ENCODE measurements at regions not wholly inside any gene's neighbourhood (a gene's known extent, or its start where the extent isn't known, plus 50 kb on each side); places are given as distances from the start of the nearest gene placed in this dataset.

GRCh38 chr9:89967527-89967926 is 362.7 kb downstream of the GADD45G start:
- no peak for TF ChIP-seq FOXM1 (IDR thresholded peaks at IDR 0.05; ENCODE audit: borderline replicate concordance, low read depth)
- no peak for TF ChIP-seq NFIC (IDR thresholded peaks at IDR 0.05)
- no peak for TF ChIP-seq YY1 (IDR thresholded peaks at IDR 0.05; ENCODE audit: low read depth)
- TF ChIP-seq MAX (IDR thresholded peaks at IDR 0.05), result no peak
- no peak for TF ChIP-seq TAF1 (IDR thresholded peaks at IDR 0.05; ENCODE audit: low read depth)
- no peak for TF ChIP-seq ZBTB7A (IDR thresholded peaks at IDR 0.05; ENCODE audit: low read depth)
- TF ChIP-seq TCF12 (IDR thresholded peaks at IDR 0.05; ENCODE audit: low read depth), result no peak
- no peak for TF ChIP-seq CEBPB (IDR thresholded peaks at IDR 0.05)
- TF ChIP-seq TEAD4 (IDR thresholded peaks at IDR 0.05), result no peak
- no peak for TF ChIP-seq RAD21 (IDR thresholded peaks at IDR 0.05; ENCODE audit: low read depth)
- no peak for TF ChIP-seq EGR1 (IDR thresholded peaks at IDR 0.05)
- TF ChIP-seq CREB1 (IDR thresholded peaks at IDR 0.05; ENCODE audit: low read depth), result no peak

DNA sequence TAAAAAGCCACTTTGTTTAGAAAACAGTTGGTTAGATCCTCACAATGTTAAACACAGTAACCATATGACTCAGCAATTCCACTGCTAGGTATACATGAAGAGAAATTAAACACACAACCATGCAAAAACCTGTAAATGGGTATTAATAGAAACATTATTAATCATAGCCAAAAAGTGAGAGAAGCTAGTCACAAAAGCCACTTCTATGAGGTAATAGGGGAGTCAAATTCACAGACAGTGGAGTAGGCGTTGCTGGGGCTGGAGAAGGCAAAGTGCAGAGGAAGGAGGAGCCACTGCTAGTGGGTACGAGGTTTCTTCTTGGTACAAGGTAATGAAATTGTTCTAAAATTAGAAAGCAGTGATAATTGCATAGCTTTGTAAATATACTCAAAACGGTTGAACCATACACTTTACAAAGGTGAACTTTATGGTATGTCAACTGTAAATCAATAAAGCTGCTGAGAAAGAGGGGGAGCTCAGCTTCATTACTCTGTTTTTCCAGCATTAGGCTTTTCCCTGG is 364.4 kb downstream of the GADD45G start:
- TF ChIP-seq TEAD4 (IDR thresholded peaks at IDR 0.05), result no peak
- TF ChIP-seq NFIC (IDR thresholded peaks at IDR 0.05), result no peak
- no peak for TF ChIP-seq REST (IDR thresholded peaks at IDR 0.05; ENCODE audit: low read depth)

GRCh38 chr9:89969881-89970639 is 365.2 kb downstream of the GADD45G start:
- TF ChIP-seq TEAD4 (IDR thresholded peaks at IDR 0.05) (no peak), CREB1 (IDR thresholded peaks at IDR 0.05; ENCODE audit: low read depth) (no peak), EP300 (IDR thresholded peaks at IDR 0.05; ENCODE audit: borderline replicate concordance) (no peak), RAD21 (IDR thresholded peaks at IDR 0.05; ENCODE audit: low read depth) (no peak), EGR1 (IDR thresholded peaks at IDR 0.05) (no peak)

DNA sequence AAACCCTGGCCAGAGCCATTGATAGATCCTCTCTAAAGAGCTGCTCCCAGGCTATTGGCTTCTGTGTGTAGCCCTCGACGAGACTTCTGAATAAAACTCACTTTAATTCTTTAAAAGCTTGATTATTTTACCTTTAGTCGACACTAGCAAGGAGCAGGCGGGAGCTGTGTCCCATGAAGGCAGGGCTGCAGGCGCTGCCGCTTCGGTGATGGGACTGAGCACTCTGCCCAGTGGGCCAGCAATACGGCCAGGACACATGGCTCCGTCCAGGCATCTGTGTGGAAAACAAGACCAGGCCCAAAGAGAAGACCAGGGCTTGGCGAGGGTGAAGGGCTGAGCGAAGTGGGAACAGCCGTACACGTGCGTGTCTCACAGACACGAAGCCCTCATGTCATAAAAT is 365.9 kb downstream of the GADD45G start:
- TF ChIP-seq, protein P1, sequence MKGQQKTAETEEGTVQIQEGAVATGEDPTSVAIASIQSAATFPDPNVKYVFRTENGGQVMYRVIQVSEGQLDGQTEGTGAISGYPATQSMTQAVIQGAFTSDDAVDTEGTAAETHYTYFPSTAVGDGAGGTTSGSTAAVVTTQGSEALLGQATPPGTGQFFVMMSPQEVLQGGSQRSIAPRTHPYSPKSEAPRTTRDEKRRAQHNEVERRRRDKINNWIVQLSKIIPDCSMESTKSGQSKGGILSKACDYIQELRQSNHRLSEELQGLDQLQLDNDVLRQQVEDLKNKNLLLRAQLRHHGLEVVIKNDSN (IDR thresholded peaks at IDR 0.05), result no peak

GRCh38 chr9:89972535-89972934 is 367.7 kb downstream of the GADD45G start:
- TF ChIP-seq, protein P1 (IDR thresholded peaks at IDR 0.05), result no peak
- TF ChIP-seq EP300 (IDR thresholded peaks at IDR 0.05; ENCODE audit: borderline replicate concordance), result no peak
- TF ChIP-seq FOXM1 (IDR thresholded peaks at IDR 0.05; ENCODE audit: borderline replicate concordance, low read depth), result no peak
- no peak for TF ChIP-seq MAX (IDR thresholded peaks at IDR 0.05)

DNA sequence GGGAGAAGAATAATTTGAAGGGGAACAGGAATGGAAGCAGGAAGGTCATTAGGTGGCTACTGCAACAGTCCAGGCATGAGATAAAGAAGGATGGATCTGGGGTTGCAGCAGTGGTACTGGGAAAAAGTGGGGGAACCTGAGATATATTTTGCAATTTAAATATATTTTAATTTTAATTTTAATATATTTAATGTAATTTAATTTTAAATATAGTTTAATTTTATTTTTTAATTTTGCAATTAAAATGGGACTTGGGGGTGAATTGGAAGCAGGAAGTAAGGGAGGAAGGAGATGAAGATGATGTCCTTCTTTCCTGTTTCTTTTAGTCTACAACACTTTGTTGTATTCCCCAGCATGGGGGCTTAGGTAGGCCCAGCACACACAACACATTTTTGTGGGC is 369.8 kb downstream of the GADD45G start:
- no peak for TF ChIP-seq EGR1 (IDR thresholded peaks at IDR 0.05)
- TF ChIP-seq ZBTB7A (IDR thresholded peaks at IDR 0.05; ENCODE audit: low read depth), result no peak

- TF ChIP-seq CREB1 (IDR thresholded peaks at IDR 0.05; ENCODE audit: low read depth), result no peak
- TF ChIP-seq TCF12 (IDR thresholded peaks at IDR 0.05; ENCODE audit: low read depth), result no peak
- no peak for TF ChIP-seq MAX (IDR thresholded peaks at IDR 0.05)
- TF ChIP-seq CEBPB (IDR thresholded peaks at IDR 0.05), result no peak
- no peak for TF ChIP-seq RAD21 (IDR thresholded peaks at IDR 0.05; ENCODE audit: low read depth)
- no peak for TF ChIP-seq TAF1 (IDR thresholded peaks at IDR 0.05; ENCODE audit: low read depth)
- TF ChIP-seq FOXM1 (IDR thresholded peaks at IDR 0.05; ENCODE audit: borderline replicate concordance, low read depth), result no peak
- TF ChIP-seq EP300 (IDR thresholded peaks at IDR 0.05; ENCODE audit: borderline replicate concordance), result no peak
- no peak for TF ChIP-seq ZBTB7A (IDR thresholded peaks at IDR 0.05; ENCODE audit: low read depth)
- TF ChIP-seq REST (IDR thresholded peaks at IDR 0.05; ENCODE audit: low read depth), result no peak
- no peak for TF ChIP-seq EGR1 (IDR thresholded peaks at IDR 0.05)
Measured at GRCh38 chr9:89975024-89975423, 370.2 kb downstream of the GADD45G start.
